Loucy (cell line): ENCODE measurements at regions not wholly inside any gene's neighbourhood (a gene's known extent, or its start where the extent isn't known, plus 50 kb on each side); places are given as distances from the start of the nearest gene placed in this dataset.

Experiments
- H2AFZ ChIP-seq: fragments of 200-600 bp; sonication (generic); 2 replicates; pipeline ENCODE4 v1.6.0; 2016; ENCODE audit warnings: antibody characterized with exemption, mild to moderate bottlenecking, low read length, moderate library complexity
- H3F3A ChIP-seq: fragments of 200-600 bp; 2 replicates; pipeline ENCODE4 v1.6.0; 2016; ENCODE audit warnings: antibody characterized with exemption, low read depth, mild to moderate bottlenecking
- H3K27me3 ChIP-seq: fragments of 200-600 bp; sonication (generic); 2 replicates; pipeline ENCODE4 v1.6.1; 2014; ENCODE audit warnings: low read length, mild to moderate bottlenecking; ENCODE audit not compliant: insufficient read depth, poor library complexity, severe bottlenecking
- H3K36me3 ChIP-seq: fragments of 200-600 bp; sonication (generic); 2 replicates; pipeline ENCODE4 v1.6.1; 2016; ENCODE audit warnings: low read length; ENCODE audit not compliant: insufficient read depth
- H3K4me1 ChIP-seq: fragments of 200-600 bp; sonication (generic); 2 replicates; pipeline ENCODE4 v1.5.1; 2014; ENCODE audit warnings: low read length, mild to moderate bottlenecking; ENCODE audit not compliant: insufficient read depth, poor library complexity, severe bottlenecking
- H3K4me2 ChIP-seq: fragments of 200-600 bp; sonication (generic); 2 replicates; pipeline ENCODE4 v1.6.0; 2014; ENCODE audit warnings: antibody characterized with exemption, low read length, low read depth, mild to moderate bottlenecking; ENCODE audit not compliant: poor library complexity, severe bottlenecking
- H3K4me3 ChIP-seq: fragments of 200-600 bp; sonication (generic); 2 replicates; pipeline ENCODE4 v1.5.1; 2014; ENCODE audit warnings: low read length, mild to moderate bottlenecking, mixed read lengths; ENCODE audit not compliant: poor library complexity, severe bottlenecking
- H3K79me2 ChIP-seq: fragments of 200-600 bp; sonication (generic); 2 replicates; pipeline ENCODE4 v1.6.1; 2014; ENCODE audit warnings: low read length; ENCODE audit not compliant: insufficient read depth
- H3K9ac ChIP-seq: fragments of 200-600 bp; sonication (generic); 2 replicates; pipeline ENCODE4 v1.6.0; 2014; ENCODE audit warnings: mild to moderate bottlenecking, low read depth, low read length, moderate library complexity; ENCODE audit not compliant: poor library complexity, severe bottlenecking
- H3K9me2 ChIP-seq: fragments of 200-600 bp; sonication (generic); replicated peaks from 2 replicates; pipeline ENCODE4 v1.6.1; 2016; ENCODE audit warnings: low read depth, low read length, mixed read lengths
- H3K9me3 ChIP-seq: fragments of 200-600 bp; sonication (generic); 2 replicates; pipeline ENCODE4 v1.6.1; 2014; ENCODE audit warnings: mild to moderate bottlenecking, antibody characterized with exemption, low read length, low read depth; ENCODE audit not compliant: insufficient read depth
- H4K20me1 ChIP-seq: fragments of 200-600 bp; sonication (generic); 2 replicates; pipeline ENCODE4 v1.6.0; 2014; ENCODE audit warnings: antibody characterized with exemption, low read length, mild to moderate bottlenecking; ENCODE audit not compliant: insufficient read depth, poor library complexity, severe bottlenecking
- EZH2phosphoT487 ChIP-seq: fragments of 200-600 bp; IDR thresholded peaks from 2 replicates; pipeline ENCODE4 v1.6.1; 2018; ENCODE audit warnings: antibody characterized with exemption, mild to moderate bottlenecking, moderate library complexity, borderline replicate concordance
- TF ChIP-seq, protein P1 (sequence below): fragments of 200-600 bp; sonication (generic); conservative IDR thresholded peaks from 2 replicates; pipeline ENCODE4 v1.5.1; 2014; ENCODE audit warnings: mild to moderate bottlenecking, antibody characterized with exemption, low read length

DNA sequence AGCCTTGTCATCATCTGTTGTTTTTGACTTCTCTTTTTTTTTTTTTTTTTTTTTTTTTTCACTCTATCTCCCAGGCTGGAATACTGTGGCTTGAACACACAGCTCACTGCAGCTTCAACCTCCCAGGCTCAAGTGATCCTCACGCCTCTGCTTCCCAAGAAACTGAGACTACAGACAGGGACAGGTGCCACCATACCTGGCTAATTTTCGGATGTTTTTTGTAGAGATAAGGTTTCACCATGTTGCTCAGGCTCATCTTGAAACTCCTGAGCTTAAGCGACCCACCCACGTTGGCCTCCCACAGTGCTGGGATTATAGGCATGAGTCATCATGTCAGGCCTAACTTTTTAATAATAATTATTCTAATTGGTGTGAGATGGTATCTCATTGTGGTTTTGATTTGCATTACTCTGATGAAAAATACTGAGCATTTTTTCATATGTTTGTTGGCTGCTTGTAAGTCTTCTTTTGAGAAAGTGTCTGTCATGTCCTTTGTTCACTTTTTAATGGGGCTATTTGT, 51.3 kb upstream of the OR9G4 start:
- Histone ChIP-seq H3K36me3 (no peaks in the 10 kb centered on the region), H3K4me2 (no peak overlapping the region), H3K79me2 (no peaks in the 10 kb centered on the region), H3K27me3 (no peaks in the 10 kb centered on the region), H3K4me3 (no peak overlapping the region), H3F3A (no peaks in the 10 kb centered on the region), H3K4me1 (no peaks in the 10 kb centered on the region), H3K9ac (no peak overlapping the region), H4K20me1 (no peaks in the 10 kb centered on the region), H3K9me3 (no peaks in the 10 kb centered on the region), H2AFZ (no peak overlapping the region), H3K9me2 (no peaks in the 10 kb centered on the region; the same call in 1 of the 2 replicates)
- TF ChIP-seq, protein P1, sequence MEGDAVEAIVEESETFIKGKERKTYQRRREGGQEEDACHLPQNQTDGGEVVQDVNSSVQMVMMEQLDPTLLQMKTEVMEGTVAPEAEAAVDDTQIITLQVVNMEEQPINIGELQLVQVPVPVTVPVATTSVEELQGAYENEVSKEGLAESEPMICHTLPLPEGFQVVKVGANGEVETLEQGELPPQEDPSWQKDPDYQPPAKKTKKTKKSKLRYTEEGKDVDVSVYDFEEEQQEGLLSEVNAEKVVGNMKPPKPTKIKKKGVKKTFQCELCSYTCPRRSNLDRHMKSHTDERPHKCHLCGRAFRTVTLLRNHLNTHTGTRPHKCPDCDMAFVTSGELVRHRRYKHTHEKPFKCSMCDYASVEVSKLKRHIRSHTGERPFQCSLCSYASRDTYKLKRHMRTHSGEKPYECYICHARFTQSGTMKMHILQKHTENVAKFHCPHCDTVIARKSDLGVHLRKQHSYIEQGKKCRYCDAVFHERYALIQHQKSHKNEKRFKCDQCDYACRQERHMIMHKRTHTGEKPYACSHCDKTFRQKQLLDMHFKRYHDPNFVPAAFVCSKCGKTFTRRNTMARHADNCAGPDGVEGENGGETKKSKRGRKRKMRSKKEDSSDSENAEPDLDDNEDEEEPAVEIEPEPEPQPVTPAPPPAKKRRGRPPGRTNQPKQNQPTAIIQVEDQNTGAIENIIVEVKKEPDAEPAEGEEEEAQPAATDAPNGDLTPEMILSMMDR, result no peak
- TF ChIP-seq EZH2phosphoT487, result no peak
